OCI-LY1 (cell line): ENCODE measurements at regions not wholly inside any gene's neighbourhood (a gene's known extent, or its start where the extent isn't known, plus 50 kb on each side); places are given as distances from the start of the nearest gene placed in this dataset.

Experiments
- H2AFZ ChIP-seq: fragments of 200-600 bp; sonication (generic), shearing (Covaris generic); 2 replicates; pipeline ENCODE4 v1.6.0; 2014; ENCODE audit warnings: antibody characterized with exemption, mild to moderate bottlenecking, low read length
- H3F3A ChIP-seq: fragments of 200-600 bp; sonication (generic), shearing (Covaris generic); 2 replicates; pipeline ENCODE4 v1.6.0; 2014; ENCODE audit warnings: mild to moderate bottlenecking, antibody characterized with exemption, low read length, moderate library complexity; ENCODE audit not compliant: insufficient read depth
- H3K27ac ChIP-seq: fragments of 200-600 bp; sonication (generic); 2 replicates; pipeline ENCODE4 v1.5.1; 2014; ENCODE audit warnings: low read length, mixed run types, mild to moderate bottlenecking, low read depth; ENCODE audit not compliant: poor library complexity, severe bottlenecking
- H3K27me3 ChIP-seq: fragments of 200-600 bp; sonication (generic); 2 replicates; pipeline ENCODE4 v1.6.0; 2014; ENCODE audit warnings: antibody characterized with exemption, mild to moderate bottlenecking, low read length, moderate library complexity; ENCODE audit not compliant: insufficient read depth
- H3K36me3 ChIP-seq: fragments of 200-600 bp; sonication (generic); 2 replicates; pipeline ENCODE4 v1.6.1; 2014; ENCODE audit warnings: mild to moderate bottlenecking, antibody characterized with exemption, low read length, moderate library complexity, mixed read lengths; ENCODE audit not compliant: insufficient read depth
- H3K4me1 ChIP-seq: fragments of 200-600 bp; sonication (generic); 2 replicates; pipeline ENCODE4 v1.5.1; 2014; ENCODE audit warnings: mild to moderate bottlenecking, low read length, moderate library complexity; ENCODE audit not compliant: insufficient read depth, severe bottlenecking
- H3K4me2 ChIP-seq: fragments of 200-600 bp; sonication (generic), shearing (Covaris generic); 2 replicates; pipeline ENCODE4 v1.6.1; 2014; ENCODE audit warnings: low read length
- H3K4me3 ChIP-seq: fragments of 200-600 bp; sonication (generic); 2 replicates; pipeline ENCODE4 v1.5.1; 2014; ENCODE audit warnings: low read length, low read depth, mild to moderate bottlenecking, mixed read lengths; ENCODE audit not compliant: poor library complexity, severe bottlenecking
- H3K79me2 ChIP-seq: fragments of 200-600 bp; shearing (Covaris generic); 2 replicates; pipeline ENCODE4 v1.6.1; 2016; ENCODE audit warnings: mixed run types, low read length, mixed read lengths; ENCODE audit not compliant: insufficient read depth
- H3K9ac ChIP-seq: fragments of 200-600 bp; sonication (generic), shearing (Covaris generic); 2 replicates; pipeline ENCODE4 v1.6.1; 2014; ENCODE audit warnings: mild to moderate bottlenecking, low read length, mixed read lengths
- H3K9me2 ChIP-seq: fragments of 200-600 bp; sonication (generic), shearing (Covaris generic); 2 replicates; pipeline ENCODE4 v1.6.1; 2014; ENCODE audit warnings: low read depth, mild to moderate bottlenecking, low read length, mixed read lengths
- H3K9me3 ChIP-seq: fragments of 200-600 bp; shearing (Covaris generic); 2 replicates; pipeline ENCODE4 v1.6.1; 2014; ENCODE audit warnings: low read length, mixed read lengths
- H4K20me1 ChIP-seq: fragments of 200-600 bp; sonication (generic), shearing (Covaris generic); 2 replicates; pipeline ENCODE4 v1.6.0; 2016; ENCODE audit warnings: mild to moderate bottlenecking, low read length; ENCODE audit not compliant: insufficient read depth
- EZH2 ChIP-seq: fragments of 200-600 bp; sonication (generic), shearing (Covaris generic); IDR thresholded peaks from 2 replicates; pipeline ENCODE4 v1.8.0; 2017; ENCODE audit warnings: borderline replicate concordance, mixed run types, mild to moderate bottlenecking, antibody characterized with exemption, low read length, moderate library complexity, mixed read lengths
- TF ChIP-seq, protein P1 (sequence below): fragments of 200-600 bp; sonication (generic), shearing (Covaris generic); IDR thresholded peaks from 2 replicates; pipeline ENCODE4 v1.5.1; 2017; ENCODE audit warnings: mild to moderate bottlenecking, antibody characterized with exemption, low read length, moderate library complexity, mixed read lengths

DNA sequence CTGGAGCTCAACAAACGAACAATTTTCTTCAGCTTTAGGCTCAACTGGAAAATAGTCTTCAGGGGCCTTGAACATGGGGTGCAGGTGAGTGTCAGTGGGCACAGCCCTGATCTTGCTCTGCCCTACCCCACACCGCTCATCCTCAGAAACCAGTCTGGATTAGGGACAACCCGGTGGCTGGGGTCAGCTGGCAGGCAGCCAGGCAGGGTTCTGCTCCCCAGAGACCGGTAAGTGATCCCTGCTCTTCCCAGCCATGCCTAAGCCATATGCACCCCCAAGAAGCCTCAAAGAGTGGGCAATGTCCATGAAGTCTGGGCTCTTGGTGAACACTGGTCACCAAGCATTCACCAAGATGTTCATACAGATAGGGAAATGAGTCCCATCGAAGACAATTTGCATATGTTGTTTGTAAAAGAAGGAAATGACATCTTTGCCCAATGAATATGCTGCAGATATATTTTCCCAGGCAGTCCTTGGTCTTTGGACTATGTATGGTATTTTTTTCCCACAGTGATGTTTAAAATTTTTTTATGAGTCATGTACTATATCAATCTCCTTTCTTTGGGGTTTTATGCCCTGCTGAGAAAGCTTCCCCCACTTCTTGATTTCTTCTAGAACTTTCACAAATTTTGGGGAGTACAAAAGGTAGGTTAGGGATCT lies 63.9 kb upstream of the VASH1 start:
- no peak overlapping the region for H2AFZ ChIP-seq
- H3K4me1 ChIP-seq = no peaks in the 10 kb centered on the region
- H3K27me3 ChIP-seq = 0 out of 2 replicates have a peak, but pooled peaks cover 4% of the 10 kb centered on the region
- TF ChIP-seq, protein P1, sequence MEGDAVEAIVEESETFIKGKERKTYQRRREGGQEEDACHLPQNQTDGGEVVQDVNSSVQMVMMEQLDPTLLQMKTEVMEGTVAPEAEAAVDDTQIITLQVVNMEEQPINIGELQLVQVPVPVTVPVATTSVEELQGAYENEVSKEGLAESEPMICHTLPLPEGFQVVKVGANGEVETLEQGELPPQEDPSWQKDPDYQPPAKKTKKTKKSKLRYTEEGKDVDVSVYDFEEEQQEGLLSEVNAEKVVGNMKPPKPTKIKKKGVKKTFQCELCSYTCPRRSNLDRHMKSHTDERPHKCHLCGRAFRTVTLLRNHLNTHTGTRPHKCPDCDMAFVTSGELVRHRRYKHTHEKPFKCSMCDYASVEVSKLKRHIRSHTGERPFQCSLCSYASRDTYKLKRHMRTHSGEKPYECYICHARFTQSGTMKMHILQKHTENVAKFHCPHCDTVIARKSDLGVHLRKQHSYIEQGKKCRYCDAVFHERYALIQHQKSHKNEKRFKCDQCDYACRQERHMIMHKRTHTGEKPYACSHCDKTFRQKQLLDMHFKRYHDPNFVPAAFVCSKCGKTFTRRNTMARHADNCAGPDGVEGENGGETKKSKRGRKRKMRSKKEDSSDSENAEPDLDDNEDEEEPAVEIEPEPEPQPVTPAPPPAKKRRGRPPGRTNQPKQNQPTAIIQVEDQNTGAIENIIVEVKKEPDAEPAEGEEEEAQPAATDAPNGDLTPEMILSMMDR = no peak
- no peak for TF ChIP-seq EZH2
- H3F3A ChIP-seq = no peaks in the 10 kb centered on the region
- H3K4me2 ChIP-seq = no peak overlapping the region
- H4K20me1 ChIP-seq = no peaks in the 10 kb centered on the region
- no peak overlapping the region for H3K4me3 ChIP-seq
- H3K9me2 ChIP-seq = no peaks in the 10 kb centered on the region
- no peak overlapping the region for H3K9ac ChIP-seq
- no peaks in the 10 kb centered on the region for H3K36me3 ChIP-seq
- no peaks in the 10 kb centered on the region for H3K9me3 ChIP-seq
- no peak overlapping the region for H3K27ac ChIP-seq
- H3K79me2 ChIP-seq = no peaks in the 10 kb centered on the region

- no peaks in the 10 kb centered on the region for H3F3A ChIP-seq
- no peak overlapping the region for H3K4me2 ChIP-seq
Measured at GRCh38 chr14:76698191-76698590, 63.1 kb upstream of the VASH1 start.

GRCh38 chr14:76698631-76699030 lies 62.6 kb upstream of the VASH1 start:
- Histone ChIP-seq H3K27ac (no peak overlapping the region), H3K79me2 (no peaks in the 10 kb centered on the region), H3F3A (no peaks in the 10 kb centered on the region), H3K36me3 (no peaks in the 10 kb centered on the region), H3K9me2 (no peaks in the 10 kb centered on the region), H3K4me2 (no peak overlapping the region), H4K20me1 (no peaks in the 10 kb centered on the region), H3K9ac (no peak overlapping the region), H3K4me1 (no peaks in the 10 kb centered on the region), H3K27me3 (0 out of 2 replicates have a peak, but pooled peaks cover 4% of the 10 kb centered on the region), H2AFZ (no peak overlapping the region), H3K4me3 (no peak overlapping the region), H3K9me3 (no peaks in the 10 kb centered on the region)
- no peak for TF ChIP-seq EZH2
- TF ChIP-seq, protein P1 = no peak

More at GRCh38 chr14:76698191-76698590, 63.1 kb upstream of the VASH1 start:
- no peaks in the 10 kb centered on the region for H4K20me1 ChIP-seq
- no peaks in the 10 kb centered on the region for H3K9me3 ChIP-seq
- H3K9me2 ChIP-seq = no peaks in the 10 kb centered on the region
- H3K36me3 ChIP-seq = no peaks in the 10 kb centered on the region
- no peak overlapping the region for H3K27ac ChIP-seq
- H3K79me2 ChIP-seq = no peaks in the 10 kb centered on the region
- no peak overlapping the region for H2AFZ ChIP-seq
- 0 out of 2 replicates have a peak, but pooled peaks cover 4% of the 10 kb centered on the region for H3K27me3 ChIP-seq
- no peaks in the 10 kb centered on the region for H3K4me1 ChIP-seq
- TF ChIP-seq EZH2 = no peak
- TF ChIP-seq, protein P1 = no peak
- no peak overlapping the region for H3K9ac ChIP-seq
- H3K4me3 ChIP-seq = no peak overlapping the region
